Activated CD8-positive, alpha-beta T cell treated with anti-CD3 and anti-CD28 coated beads for 36 hours (primary cell): ENCODE measurements at regions not wholly inside any gene's neighbourhood (a gene's known extent, or its start where the extent isn't known, plus 50 kb on each side); places are given as distances from the start of the nearest gene placed in this dataset.

Experiments
- ATAC-seq: fragments of 200-7000 bp; cut with Tn5 transposase; one replicate; pipeline ENCODE4 v1.10.0; 2021; ENCODE audit warnings: mild to moderate bottlenecking, moderate library complexity
- CTCF ChIA-PET: fragments of 350-600 bp; sonication (Branson Sonifier 250); formaldehyde crosslinking; loops from one replicate; lab custom pipeline; 2021; ENCODE audit warnings: antibody characterized with exemption; lab: Charles Lee
- POLR2A ChIA-PET: fragments of 350-600 bp; sonication (Branson Sonifier 250); formaldehyde crosslinking; loops from one replicate; lab custom pipeline; 2021; ENCODE audit warnings: antibody characterized with exemption; lab: Charles Lee
- DNase-seq: peaks from one replicate; pipeline ENCODE4 v3.0.0-alpha.2; 2020
- H3K27ac Mint-ChIP-seq: one replicate; pipeline ENCODE4 v1.8.0; 2021; ENCODE audit warnings: mild to moderate bottlenecking, mixed read lengths
- H3K27me3 Mint-ChIP-seq: one replicate; pipeline ENCODE4 v1.8.0; 2021; ENCODE audit warnings: mixed read lengths
- H3K36me3 Mint-ChIP-seq: one replicate; pipeline ENCODE4 v1.8.0; 2021; ENCODE audit warnings: low read depth, mixed read lengths
- H3K4me1 Mint-ChIP-seq: one replicate; pipeline ENCODE4 v1.8.0; 2021; ENCODE audit warnings: low read depth, mixed read lengths
- H3K4me3 Mint-ChIP-seq: one replicate; pipeline ENCODE4 v1.8.0; 2021; ENCODE audit warnings: mild to moderate bottlenecking, moderate library complexity, mixed read lengths
- H3K9me3 Mint-ChIP-seq: one replicate; pipeline ENCODE4 v1.8.0; 2021; ENCODE audit warnings: mixed read lengths
- CTCF ChIP-seq: fragments of 200-600 bp; IDR thresholded peaks from one replicate; pipeline ENCODE4 v1.8.0; 2022; ENCODE audit warnings: antibody characterized with exemption, mild to moderate bottlenecking
- intact Hi-C: fragments of 100-400 bp; cut with micrococcal nuclease; formaldehyde crosslinking; loops from one replicate; pipeline ENCODE4 v1.10.0; 2022

- H3K27me3 Mint-ChIP-seq, result no peaks in the 10 kb centered on the region
- H3K4me1 Mint-ChIP-seq, result no peaks in the 10 kb centered on the region
- no peaks in the 10 kb centered on the region for H3K9me3 Mint-ChIP-seq
- no peaks in the 10 kb centered on the region for H3K36me3 Mint-ChIP-seq
- H3K27ac Mint-ChIP-seq, result no peak overlapping the region
- ATAC-seq, result no peak
- no peak for DNase-seq
- H3K4me3 Mint-ChIP-seq, result no peak overlapping the region
- ChIA-PET CTCF (no interaction called here), POLR2A (no interaction called here)
- no peak for TF ChIP-seq CTCF
- intact Hi-C loops, result no loop called here
Observed at GRCh38 chr4:124486423-124486822, 226.1 kb downstream of the ANKRD50 start.

- Mint-ChIP-seq H3K36me3 (no peaks in the 10 kb centered on the region), H3K4me3 (no peak overlapping the region), H3K4me1 (no peaks in the 10 kb centered on the region), H3K9me3 (no peaks in the 10 kb centered on the region), H3K27ac (no peak overlapping the region), H3K27me3 (no peaks in the 10 kb centered on the region)
- ChIA-PET CTCF (no interaction called here), POLR2A (no interaction called here)
- TF ChIP-seq CTCF, result no peak
- DNase-seq (no peak), ATAC-seq (no peak)
- intact Hi-C loops, result no loop called here
Observed at GRCh38 chr4:124487651-124488050, 224.9 kb downstream of the ANKRD50 start.

GRCh38 chr4:124491361-124492145, 221.0 kb downstream of the ANKRD50 start:
- CTCF ChIA-PET, result no interaction called here
- H3K36me3 Mint-ChIP-seq, result no peaks in the 10 kb centered on the region
- H3K4me3 Mint-ChIP-seq, result no peak overlapping the region
- no peak for TF ChIP-seq CTCF
- H3K4me1 Mint-ChIP-seq, result no peaks in the 10 kb centered on the region
- POLR2A ChIA-PET, result no interaction called here
- H3K27ac Mint-ChIP-seq, result no peak overlapping the region
- no peak for ATAC-seq
- no peaks in the 10 kb centered on the region for H3K27me3 Mint-ChIP-seq
- DNase-seq, result no peak
- no peaks in the 10 kb centered on the region for H3K9me3 Mint-ChIP-seq
- intact Hi-C loops, result no loop called here

- intact Hi-C loops, result no loop called here
- no peak for TF ChIP-seq CTCF
- Mint-ChIP-seq H3K27me3 (no peaks in the 10 kb centered on the region), H3K27ac (no peak overlapping the region), H3K4me3 (no peak overlapping the region), H3K4me1 (no peaks in the 10 kb centered on the region), H3K36me3 (no peaks in the 10 kb centered on the region), H3K9me3 (no peaks in the 10 kb centered on the region)
- CTCF ChIA-PET, result no interaction called here
- ATAC-seq (no peak), DNase-seq (no peak)
- POLR2A ChIA-PET, result no interaction called here
Observed at GRCh38 chr4:124499261-124499660, 213.3 kb downstream of the ANKRD50 start.

- ATAC-seq (no peak), DNase-seq (no peak)
- POLR2A ChIA-PET, result no interaction called here
- Mint-ChIP-seq H3K9me3 (no peaks in the 10 kb centered on the region), H3K4me3 (no peak overlapping the region), H3K27me3 (no peaks in the 10 kb centered on the region), H3K27ac (no peak overlapping the region), H3K4me1 (no peaks in the 10 kb centered on the region), H3K36me3 (no peaks in the 10 kb centered on the region)
- intact Hi-C loops, result no loop called here
- TF ChIP-seq CTCF, result no peak
- CTCF ChIA-PET, result no interaction called here
Observed at GRCh38 chr4:124501576-124501975, 211.0 kb downstream of the ANKRD50 start.
